ENCODE measurements at regions not wholly inside any gene's neighbourhood (a gene's known extent, or its start where the extent isn't known, plus 50 kb on each side); places are given as distances from the start of the nearest gene placed in this dataset.

GRCh38 chr18:76255070-76255683 lies 239.9 kb downstream of the ZNF516 start:
- DNase-seq (ENCODE audit: low read depth, low spot score), result no peak

- DNase-seq (ENCODE audit: low read depth, low spot score), result no peak
These were observed 242.2 kb downstream of the ZNF516 start for GRCh38 chr18:76252880-76253279.

- DNase-seq (ENCODE audit: low read depth, low spot score), result no peak
These were observed 242.9 kb downstream of the ZNF516 start for GRCh38 chr18:76252139-76252538.

GRCh38 chr18:76251691-76252090 lies 243.4 kb downstream of the ZNF516 start:
- DNase-seq (ENCODE audit: low read depth, low spot score), result no peak

GRCh38 chr18:76246590-76246989 lies 248.5 kb downstream of the ZNF516 start:
- DNase-seq (ENCODE audit: low read depth, low spot score), result no peak

- no peak for DNase-seq (ENCODE audit: low read depth, low spot score)
These were observed 260.4 kb downstream of the ZNF516 start for GRCh38 chr18:76234676-76235060.

GRCh38 chr18:76233876-76234675 lies 261.0 kb downstream of the ZNF516 start:
- no peak for DNase-seq (ENCODE audit: low read depth, low spot score)

GRCh38 chr18:76233406-76233805 lies 261.6 kb downstream of the ZNF516 start:
- DNase-seq (ENCODE audit: low read depth, low spot score), result no peak

GRCh38 chr18:76232779-76233178 lies 262.3 kb downstream of the ZNF516 start:
- no peak for DNase-seq (ENCODE audit: low read depth, low spot score)

GRCh38 chr18:76232010-76232409 lies 263.0 kb downstream of the ZNF516 start:
- DNase-seq (ENCODE audit: low read depth, low spot score), result no peak

GRCh38 chr18:76231402-76231801 lies 263.6 kb downstream of the ZNF516 start:
- DNase-seq (ENCODE audit: low read depth, low spot score), result no peak

GRCh38 chr18:76230791-76231190 lies 264.3 kb downstream of the ZNF516 start:
- no peak for DNase-seq (ENCODE audit: low read depth, low spot score)

- no peak for DNase-seq (ENCODE audit: low read depth, low spot score)
These were observed 266.3 kb downstream of the ZNF516 start for GRCh38 chr18:76228716-76229115.

GRCh38 chr18:76227759-76228158 lies 267.3 kb downstream of the ZNF516 start:
- DNase-seq (ENCODE audit: low read depth, low spot score), result no peak

GRCh38 chr18:76223403-76223802 lies 271.6 kb downstream of the ZNF516 start:
- no peak for DNase-seq (ENCODE audit: low read depth, low spot score)

GRCh38 chr18:76219023-76219422 lies 276.0 kb downstream of the ZNF516 start:
- no peak for DNase-seq (ENCODE audit: low read depth, low spot score)

GRCh38 chr18:76216096-76216495 lies 278.9 kb downstream of the ZNF516 start:
- DNase-seq (ENCODE audit: low read depth, low spot score), result no peak

- no peak for DNase-seq (ENCODE audit: low read depth, low spot score)
These were observed 281.1 kb downstream of the ZNF516 start for GRCh38 chr18:76213991-76214390.

GRCh38 chr18:76212960-76213359 lies 282.1 kb downstream of the ZNF516 start:
- no peak for DNase-seq (ENCODE audit: low read depth, low spot score)

- no peak for DNase-seq (ENCODE audit: low read depth, low spot score)
These were observed 285.4 kb downstream of the ZNF516 start for GRCh38 chr18:76209597-76209996.

- no peak for DNase-seq (ENCODE audit: low read depth, low spot score)
These were observed 286.2 kb downstream of the ZNF516 start for GRCh38 chr18:76208678-76209306.

- no peak for DNase-seq (ENCODE audit: low read depth, low spot score)
These were observed 289.1 kb downstream of the ZNF516 start for GRCh38 chr18:76205906-76206305.

- no peak for DNase-seq (ENCODE audit: low read depth, low spot score)
These were observed 291.5 kb downstream of the ZNF516 start for GRCh38 chr18:76203552-76203951.

Measured in smooth muscle cell of the brain vasculature (primary cell).